ENCODE measurements at regions not wholly inside any gene's neighbourhood (a gene's known extent, or its start where the extent isn't known, plus 50 kb on each side); places are given as distances from the start of the nearest gene placed in this dataset.

- peak; percentile 23 for DNase-seq
Measured at GRCh38 chr7:34275624-34276023, 370.3 kb downstream of the BMPER start.

- DNase-seq: peak; percentile 54
Measured at GRCh38 chr7:34277016-34277802, 371.9 kb downstream of the BMPER start.

GRCh38 chr7:34277803-34278199 is 372.5 kb downstream of the BMPER start:
- DNase-seq: no peak

DNA sequence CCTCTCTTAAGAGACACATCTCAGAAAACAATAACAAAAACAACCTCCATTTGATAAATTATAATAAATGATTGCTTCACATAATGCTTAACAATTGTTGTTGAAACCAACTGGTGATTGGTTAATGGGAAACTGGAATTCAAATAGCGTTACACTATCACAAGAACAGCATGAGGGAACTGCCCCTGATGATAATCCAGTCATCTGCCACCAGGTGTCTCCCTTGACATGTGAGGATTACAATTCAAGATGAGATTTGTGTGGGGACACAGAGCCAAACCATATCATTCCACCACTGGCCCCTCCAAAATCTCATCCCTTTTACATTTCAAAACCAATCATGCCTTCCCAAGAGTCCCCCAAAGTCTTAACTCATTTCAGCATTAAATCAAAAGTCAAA is 375.9 kb downstream of the BMPER start:
- no peak for DNase-seq

- DNase-seq: no peak
Measured at GRCh38 chr7:34282271-34282670, 375.7 kb upstream of the NPSR1 start.

GRCh38 chr7:34296663-34297062 is 361.4 kb upstream of the NPSR1 start:
- peak; percentile 62 for DNase-seq

- no peak for DNase-seq
Measured at GRCh38 chr7:34298492-34299013, 359.5 kb upstream of the NPSR1 start.

DNA sequence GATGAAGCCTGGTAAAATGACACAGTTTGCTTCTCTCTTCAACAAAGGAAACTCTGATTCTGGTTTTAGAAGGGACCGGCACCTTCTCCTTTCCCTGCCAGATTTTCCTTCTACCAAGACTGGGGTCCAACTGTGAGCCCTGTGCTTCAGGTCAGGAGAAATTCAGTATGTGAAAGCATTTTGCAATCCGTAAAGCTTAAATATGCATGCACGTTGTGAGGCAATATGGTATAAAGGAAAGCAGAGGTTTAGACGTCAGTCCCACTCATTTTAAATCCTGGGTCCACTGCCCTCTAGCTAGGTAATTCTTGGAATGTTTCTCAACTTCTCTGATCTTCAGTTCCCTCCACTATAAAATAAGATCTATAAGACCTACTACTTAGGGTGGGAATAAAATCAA is 359.0 kb upstream of the NPSR1 start:
- no peak for DNase-seq

DNA sequence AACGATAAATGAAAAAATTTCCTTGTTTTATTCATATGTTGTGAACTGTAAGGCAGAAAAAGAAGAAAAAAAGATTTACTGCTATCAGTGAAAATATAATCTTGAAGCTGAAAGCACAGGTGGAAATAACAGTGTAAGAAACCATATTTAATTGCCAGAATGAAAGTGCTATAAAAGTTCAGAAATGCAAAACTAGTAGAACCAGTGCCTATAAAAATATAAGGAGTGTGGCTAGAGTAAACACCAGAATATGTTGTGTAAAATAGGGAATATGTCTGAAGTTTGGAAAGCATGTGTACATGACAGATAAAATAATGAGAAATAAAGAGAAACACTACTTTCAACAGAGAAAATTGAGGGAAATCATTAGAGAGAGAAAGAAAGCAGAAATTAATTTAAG is 350.5 kb upstream of the NPSR1 start:
- no peak for DNase-seq

GRCh38 chr7:34308595-34308994 is 349.4 kb upstream of the NPSR1 start:
- no peak for DNase-seq

- no peak for DNase-seq
Measured at GRCh38 chr7:34309116-34309515, 348.9 kb upstream of the NPSR1 start.

DNA sequence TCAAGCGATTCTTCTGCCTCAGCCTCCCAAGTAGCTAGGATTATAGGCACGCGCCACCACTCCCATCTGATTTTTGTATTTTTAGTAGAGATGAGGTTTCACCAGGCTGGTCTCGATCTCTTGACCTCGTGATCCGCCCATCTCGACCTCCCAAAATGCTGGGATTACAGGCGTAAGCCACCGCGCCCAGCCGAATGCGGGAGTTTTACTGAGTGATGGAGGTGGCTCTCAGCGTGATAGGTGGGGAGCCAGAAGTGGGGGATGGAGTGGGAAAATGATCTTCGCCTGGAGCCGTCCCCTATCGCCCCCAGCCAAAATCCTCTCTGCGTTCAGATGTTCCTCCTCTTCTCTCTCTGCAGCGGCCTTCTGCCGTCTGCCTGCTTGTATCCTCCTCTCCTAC is 348.4 kb upstream of the NPSR1 start:
- no peak for DNase-seq

DNA sequence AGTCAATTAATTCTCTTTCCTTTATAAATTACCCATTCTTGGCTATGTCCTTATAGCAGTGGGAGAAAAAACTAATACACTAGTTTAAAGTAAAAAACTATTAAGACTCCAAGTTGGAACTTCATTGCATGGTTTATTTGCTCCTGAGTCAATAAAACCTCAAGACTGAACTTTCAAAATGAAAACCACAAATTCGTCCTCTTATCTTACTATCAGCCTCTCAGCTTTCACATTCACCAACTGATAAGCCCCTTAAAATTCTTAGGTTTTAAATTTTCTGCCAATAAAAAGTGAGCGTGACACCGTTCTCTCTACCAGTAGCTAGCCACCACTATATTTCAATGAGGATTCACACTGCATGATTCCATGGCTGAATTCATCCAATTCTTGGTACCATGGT is 346.4 kb upstream of the NPSR1 start:
- DNase-seq: no peak

DNA sequence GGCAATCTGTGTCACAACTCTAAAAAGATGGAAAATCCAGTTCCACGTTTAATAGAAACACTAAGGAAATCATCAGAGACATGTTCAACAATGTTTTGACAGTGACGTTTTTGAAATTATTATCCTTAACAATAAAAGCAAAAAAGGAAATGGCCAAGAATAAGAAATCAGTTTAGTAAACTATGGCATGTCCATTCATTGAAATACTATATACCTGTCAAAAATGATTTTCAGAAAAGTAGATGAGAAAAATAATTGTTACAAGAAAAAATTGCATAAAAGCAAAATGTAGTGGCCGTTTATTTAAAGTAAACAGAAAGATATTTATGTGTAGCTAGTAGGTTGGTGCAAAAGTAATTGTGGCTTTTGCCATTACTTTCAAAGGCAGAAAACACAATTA is 345.4 kb upstream of the NPSR1 start:
- no peak for DNase-seq

DNA sequence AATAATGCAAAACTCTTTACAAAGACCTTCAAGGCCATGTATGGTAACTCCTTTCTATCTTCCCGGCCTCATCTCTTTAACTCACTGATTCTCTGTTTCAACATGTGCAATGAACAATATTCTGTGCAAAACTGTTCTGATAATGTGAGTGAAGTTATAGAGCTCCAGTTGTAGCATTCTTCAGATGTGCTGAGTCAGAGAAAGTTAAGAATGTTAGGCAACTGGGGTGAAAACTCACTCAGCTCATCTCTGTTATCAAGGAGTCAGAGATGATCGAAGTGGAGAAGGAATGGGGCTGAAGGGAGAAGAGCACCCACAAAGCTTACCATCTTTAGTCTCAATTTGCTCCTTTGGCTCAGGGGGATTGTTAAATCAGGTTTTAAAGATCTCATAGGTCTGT is 344.7 kb upstream of the NPSR1 start:
- DNase-seq: no peak

DNA sequence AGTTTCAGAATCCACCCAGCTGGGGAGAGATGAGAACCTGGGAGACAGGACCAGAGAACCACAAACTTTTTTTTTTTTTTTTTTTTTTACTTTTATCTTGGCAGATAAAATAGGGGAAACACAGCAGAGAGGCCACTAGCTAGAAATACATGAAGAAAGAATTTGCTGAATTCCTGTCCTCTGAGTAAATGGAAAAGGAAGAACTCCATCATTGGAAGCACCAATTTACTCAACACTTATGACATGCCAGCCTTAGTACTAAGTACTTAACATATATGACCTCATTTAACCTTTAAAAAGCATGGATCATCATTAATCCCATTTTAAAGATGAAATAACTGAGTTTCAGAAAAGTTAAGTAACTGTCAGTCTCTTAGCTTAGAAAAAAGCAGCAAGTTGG is 343.0 kb upstream of the NPSR1 start:
- DNase-seq: peak; percentile 92

GRCh38 chr7:34317039-34317438 is 341.0 kb upstream of the NPSR1 start:
- no peak for DNase-seq

GRCh38 chr7:34320412-34320811 is 337.6 kb upstream of the NPSR1 start:
- DNase-seq: no peak

- peak; percentile 68 for DNase-seq
Measured at GRCh38 chr7:34320926-34321661, 336.9 kb upstream of the NPSR1 start.

DNA sequence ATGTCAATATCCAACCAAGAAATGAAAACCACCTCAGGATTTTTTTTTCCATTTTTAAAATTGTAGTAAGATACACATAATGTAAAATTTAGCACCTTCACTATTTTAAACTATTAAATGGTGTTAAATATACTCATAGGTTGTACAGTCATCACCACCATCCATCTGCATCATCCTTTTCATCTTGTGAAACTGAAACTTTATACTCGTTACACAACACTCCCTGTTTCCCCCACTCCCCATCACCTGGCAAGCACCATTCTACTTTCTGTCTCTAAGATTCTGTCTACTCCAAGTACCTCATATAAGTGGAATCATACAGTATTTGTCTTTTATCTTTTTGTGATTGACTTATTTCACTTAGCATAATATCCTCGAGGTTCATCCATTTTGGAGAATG is 335.2 kb upstream of the NPSR1 start:
- DNase-seq: no peak

DNA sequence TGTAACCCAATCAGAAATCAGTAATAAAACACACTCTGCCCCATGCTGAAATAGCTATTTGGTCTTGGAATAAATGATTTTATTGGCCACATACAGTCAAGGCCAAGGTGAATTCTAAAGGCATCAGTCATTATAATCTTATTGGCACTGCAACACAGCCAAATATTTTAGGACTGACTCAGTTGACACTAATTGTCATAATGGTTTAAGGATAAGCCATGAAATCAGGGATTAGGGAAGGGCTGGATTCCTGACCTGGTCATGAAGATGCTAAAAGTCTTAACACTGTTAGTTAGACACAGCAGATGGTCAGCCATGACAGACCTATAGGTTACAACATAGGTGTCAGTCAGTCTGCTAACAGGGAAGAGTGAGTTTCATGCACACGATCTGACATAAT is 330.3 kb upstream of the NPSR1 start:
- DNase-seq: peak; percentile 49

GRCh38 chr7:34330308-34330707 is 327.7 kb upstream of the NPSR1 start:
- no peak for DNase-seq

- no peak for DNase-seq
Measured at GRCh38 chr7:34331102-34331501, 326.9 kb upstream of the NPSR1 start.

DNA sequence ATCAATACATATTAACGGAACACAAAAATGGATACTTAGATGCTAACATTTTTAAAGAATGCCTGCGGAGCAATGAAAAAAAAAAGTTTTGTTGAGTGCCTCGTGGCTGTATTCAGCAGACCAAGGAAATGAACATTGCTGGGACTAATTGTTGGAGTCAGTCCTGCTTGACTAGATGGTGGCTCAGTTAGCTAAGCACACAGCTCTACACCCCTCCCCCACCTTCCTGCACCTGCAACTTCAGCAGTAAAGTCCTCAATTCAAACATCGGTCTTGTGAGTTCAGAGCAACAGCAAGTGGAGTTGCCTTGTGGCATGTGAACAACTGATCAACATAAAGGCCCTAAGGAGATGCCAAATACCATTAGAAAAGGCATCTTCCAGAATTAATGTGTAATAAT is 326.0 kb upstream of the NPSR1 start:
- DNase-seq: no peak

All from fibroblast of skin of back (primary cell).